ENCODE measurements at regions not wholly inside any gene's neighbourhood (a gene's known extent, or its start where the extent isn't known, plus 50 kb on each side); places are given as distances from the start of the nearest gene placed in this dataset.
"Not testable (repeated sequence)": the region's sequence is repeated elsewhere in the genome, so short reads cannot be mapped to it uniquely, and the experiment has no call there.

DNA sequence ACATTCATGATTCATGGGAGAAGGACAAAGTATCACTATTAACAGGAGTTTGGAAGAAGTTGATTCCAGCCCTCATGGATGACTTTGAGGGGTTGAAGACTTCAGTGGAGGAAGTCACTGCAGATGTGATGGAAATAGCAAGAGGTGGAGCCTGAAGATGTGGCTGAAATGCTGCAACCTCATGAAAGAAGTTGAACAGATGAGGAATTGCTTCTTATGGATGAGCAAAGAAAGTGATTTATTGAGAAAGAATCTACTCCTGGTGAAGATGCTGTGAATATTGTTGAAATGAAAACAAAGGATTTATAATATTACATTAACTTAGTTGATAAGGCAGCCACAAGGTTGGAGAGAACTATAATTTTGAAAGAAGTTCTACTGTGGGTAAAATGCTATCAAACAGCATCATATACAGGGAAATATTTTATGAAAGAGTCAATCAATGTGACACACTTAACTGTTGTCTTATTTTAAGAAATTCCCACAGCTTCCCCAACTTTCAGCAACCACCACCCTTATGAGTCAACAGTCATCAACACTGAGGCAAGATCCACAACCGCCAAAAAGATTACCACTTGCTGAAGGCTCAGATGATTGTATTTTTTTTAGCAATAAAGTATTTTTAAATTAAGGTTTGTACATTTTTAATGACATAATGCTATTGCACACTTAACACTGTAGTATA lies 302.6 kb downstream of the CBLL2 start:
- ATAC-seq = no peak
- no peak for DNase-seq
- H3K27ac Mint-ChIP-seq = no peak overlapping the region
- no peaks in the 10 kb centered on the region for H3K27me3 Mint-ChIP-seq (ENCODE audit: low read depth)
- H3K4me3 Mint-ChIP-seq = no peak overlapping the region
- H3K9me3 Mint-ChIP-seq (ENCODE audit: insufficient read depth) = no peaks in the 10 kb centered on the region
- no peaks in the 10 kb centered on the region for H3K36me3 Mint-ChIP-seq (ENCODE audit: low read depth)
- POLR2A ChIA-PET = no interaction called here
- no peaks in the 10 kb centered on the region for H3K4me1 Mint-ChIP-seq (ENCODE audit: low read depth)
- CTCF ChIA-PET = no interaction called here

DNA sequence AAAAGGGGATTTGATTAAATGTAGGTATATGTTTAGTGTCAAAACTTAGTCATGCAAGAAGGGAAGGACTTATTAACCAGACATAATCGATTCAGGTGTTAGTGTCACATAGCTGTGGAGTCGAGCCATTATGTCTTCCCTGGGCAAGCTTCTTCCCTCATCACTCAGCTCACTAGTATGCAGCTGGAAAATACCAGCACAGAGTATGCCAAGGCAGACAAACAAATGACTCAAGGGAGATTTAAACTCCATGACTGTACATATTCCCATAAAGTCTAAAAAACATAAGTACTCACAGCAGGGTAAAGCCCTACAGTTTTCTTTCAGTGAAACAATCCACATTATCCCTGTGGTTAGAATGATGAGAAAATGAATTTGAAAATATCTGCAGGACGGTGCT lies 304.5 kb downstream of the CBLL2 start:
- DNase-seq (no peak), ATAC-seq (no peak)
- no peaks in the 10 kb centered on the region for H3K36me3 Mint-ChIP-seq (ENCODE audit: low read depth)
- H3K4me1 Mint-ChIP-seq (ENCODE audit: low read depth) = no peaks in the 10 kb centered on the region
- CTCF ChIA-PET = no interaction called here
- no peaks in the 10 kb centered on the region for H3K9me3 Mint-ChIP-seq (ENCODE audit: insufficient read depth)
- POLR2A ChIA-PET = no interaction called here
- H3K4me3 Mint-ChIP-seq = no peak overlapping the region
- H3K27ac Mint-ChIP-seq = no peak overlapping the region
- H3K27me3 Mint-ChIP-seq (ENCODE audit: low read depth) = no peaks in the 10 kb centered on the region

DNA sequence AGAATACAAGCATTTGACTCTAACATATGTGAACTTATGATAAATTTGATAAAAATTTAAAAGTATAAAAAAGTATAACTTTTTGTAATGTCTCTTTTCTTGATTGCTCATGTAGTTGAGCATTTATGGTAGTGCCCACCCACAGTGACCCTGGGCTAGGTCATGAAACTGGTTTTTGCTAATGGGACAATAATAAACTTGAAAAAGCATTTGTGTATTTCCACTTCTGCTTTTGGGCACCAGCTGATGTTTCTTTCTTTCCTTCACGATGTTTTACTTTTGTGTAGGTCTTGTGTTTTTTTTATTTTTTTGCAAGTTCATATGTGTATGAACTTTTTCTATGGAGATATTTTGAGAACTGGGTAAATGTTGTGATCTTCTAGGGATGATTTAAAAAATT lies 313.1 kb downstream of the CBLL2 start:
- POLR2A ChIA-PET = no interaction called here
- no peaks in the 10 kb centered on the region for H3K9me3 Mint-ChIP-seq (ENCODE audit: insufficient read depth)
- no peaks in the 10 kb centered on the region for H3K27me3 Mint-ChIP-seq (ENCODE audit: low read depth)
- ATAC-seq (no peak), DNase-seq (no peak)
- no peak overlapping the region for H3K4me3 Mint-ChIP-seq
- H3K27ac Mint-ChIP-seq = no peak overlapping the region
- H3K4me1 Mint-ChIP-seq (ENCODE audit: low read depth) = no peaks in the 10 kb centered on the region
- CTCF ChIA-PET = no interaction called here
- H3K36me3 Mint-ChIP-seq (ENCODE audit: low read depth) = no peaks in the 10 kb centered on the region

DNA sequence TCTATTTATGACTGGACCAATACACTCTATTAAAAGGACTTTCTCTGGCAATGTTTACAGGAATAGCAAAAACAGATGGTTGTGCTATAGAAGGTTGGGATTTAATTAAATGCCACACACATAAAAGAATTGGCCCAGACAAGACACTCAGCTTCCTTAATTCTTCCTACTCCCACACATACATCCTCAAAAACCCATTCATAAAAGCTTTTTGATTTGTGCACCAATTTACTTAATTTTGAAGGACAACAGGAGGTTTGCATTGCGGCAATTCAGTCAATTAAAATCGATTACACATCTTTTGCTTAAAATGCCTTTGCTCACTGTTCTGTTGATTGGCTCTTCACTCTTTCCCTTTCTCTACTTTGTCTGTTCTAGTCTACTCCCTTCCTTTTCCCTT lies 317.1 kb downstream of the CBLL2 start:
- CTCF ChIA-PET = no interaction called here
- ATAC-seq (no peak), DNase-seq (no peak)
- no peak overlapping the region for H3K27ac Mint-ChIP-seq
- H3K27me3 Mint-ChIP-seq (ENCODE audit: low read depth) = no peaks in the 10 kb centered on the region
- no peaks in the 10 kb centered on the region for H3K9me3 Mint-ChIP-seq (ENCODE audit: insufficient read depth)
- H3K36me3 Mint-ChIP-seq (ENCODE audit: low read depth) = no peaks in the 10 kb centered on the region
- no peak overlapping the region for H3K4me3 Mint-ChIP-seq
- H3K4me1 Mint-ChIP-seq (ENCODE audit: low read depth) = no peaks in the 10 kb centered on the region
- POLR2A ChIA-PET = no interaction called here

DNA sequence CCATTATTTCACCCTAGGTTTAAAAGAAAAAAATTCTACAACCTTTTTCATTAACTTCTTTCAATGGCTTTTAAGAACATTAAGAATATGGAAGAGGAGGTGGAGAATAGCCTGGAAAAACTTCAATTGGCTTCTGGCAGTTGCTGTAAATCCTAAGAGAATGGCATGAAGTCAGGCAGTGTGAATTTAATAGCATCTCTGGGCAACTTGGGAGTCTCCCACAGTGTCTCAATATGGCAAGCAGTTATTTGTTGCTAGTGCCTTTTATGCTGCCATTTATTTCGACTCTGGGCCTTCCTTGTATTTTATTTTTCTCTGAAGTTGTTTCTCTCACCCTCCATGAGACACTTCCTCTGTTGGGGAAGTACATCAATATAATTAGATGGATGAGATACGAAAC lies 322.1 kb downstream of the CBLL2 start:
- no peak overlapping the region for H3K4me3 Mint-ChIP-seq
- ChIA-PET CTCF (no interaction called here), POLR2A (no interaction called here)
- H3K27me3 Mint-ChIP-seq (ENCODE audit: low read depth) = no peaks in the 10 kb centered on the region
- H3K9me3 Mint-ChIP-seq (ENCODE audit: insufficient read depth) = no peaks in the 10 kb centered on the region
- H3K36me3 Mint-ChIP-seq (ENCODE audit: low read depth) = no peaks in the 10 kb centered on the region
- H3K27ac Mint-ChIP-seq = no peak overlapping the region
- no peaks in the 10 kb centered on the region for H3K4me1 Mint-ChIP-seq (ENCODE audit: low read depth)
- ATAC-seq = no peak
- no peak for DNase-seq

DNA sequence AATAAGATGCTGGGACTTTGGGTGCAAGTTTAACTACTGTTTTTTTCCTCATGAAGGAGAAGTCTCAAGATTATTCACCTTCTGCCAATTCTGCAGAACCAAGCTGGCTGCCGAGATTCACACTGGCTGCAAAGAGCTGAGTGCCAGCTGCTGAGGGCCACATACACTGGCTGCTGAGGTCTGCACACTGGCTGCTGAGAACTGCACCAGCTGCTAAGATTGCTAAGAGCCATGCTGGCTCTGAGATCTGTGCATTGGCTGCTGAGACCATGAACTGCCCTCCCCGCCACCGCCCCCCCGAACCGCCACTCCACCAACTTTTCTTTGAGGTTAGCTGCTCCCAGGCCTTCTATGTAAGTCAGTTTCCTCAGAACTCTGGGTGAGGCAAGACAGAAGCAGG lies 330.3 kb downstream of the CBLL2 start:
- DNase-seq (no peak), ATAC-seq (no peak)
- no peak overlapping the region for H3K27ac Mint-ChIP-seq
- POLR2A ChIA-PET = no interaction called here
- CTCF ChIA-PET = no interaction called here
- no peak overlapping the region for H3K4me3 Mint-ChIP-seq
- H3K4me1 Mint-ChIP-seq (ENCODE audit: low read depth) = no peaks in the 10 kb centered on the region
- H3K9me3 Mint-ChIP-seq (ENCODE audit: insufficient read depth) = no peaks in the 10 kb centered on the region
- H3K27me3 Mint-ChIP-seq (ENCODE audit: low read depth) = no peaks in the 10 kb centered on the region
- no peaks in the 10 kb centered on the region for H3K36me3 Mint-ChIP-seq (ENCODE audit: low read depth)

DNA sequence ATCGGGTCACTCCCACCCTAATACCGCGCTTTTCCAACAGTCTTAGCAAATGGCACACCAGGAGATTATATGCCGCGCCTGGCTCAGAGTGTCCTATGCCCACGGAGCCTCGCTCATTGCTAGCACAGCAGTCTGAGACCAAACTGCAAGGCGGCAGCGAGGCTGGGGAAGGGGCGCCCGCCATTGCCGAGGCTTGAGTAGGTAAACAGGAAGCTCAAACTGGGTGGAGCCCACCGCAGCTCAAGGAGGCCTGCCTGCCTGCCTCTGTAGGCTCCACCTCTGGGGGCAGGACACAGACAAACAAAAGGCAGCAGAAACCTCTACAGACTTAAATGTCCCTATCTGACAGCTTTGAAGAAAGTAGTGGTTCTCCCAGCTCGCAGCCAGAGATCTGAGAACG lies 336.7 kb downstream of the CBLL2 start:
- POLR2A ChIA-PET = not testable (repeated sequence)

DNA sequence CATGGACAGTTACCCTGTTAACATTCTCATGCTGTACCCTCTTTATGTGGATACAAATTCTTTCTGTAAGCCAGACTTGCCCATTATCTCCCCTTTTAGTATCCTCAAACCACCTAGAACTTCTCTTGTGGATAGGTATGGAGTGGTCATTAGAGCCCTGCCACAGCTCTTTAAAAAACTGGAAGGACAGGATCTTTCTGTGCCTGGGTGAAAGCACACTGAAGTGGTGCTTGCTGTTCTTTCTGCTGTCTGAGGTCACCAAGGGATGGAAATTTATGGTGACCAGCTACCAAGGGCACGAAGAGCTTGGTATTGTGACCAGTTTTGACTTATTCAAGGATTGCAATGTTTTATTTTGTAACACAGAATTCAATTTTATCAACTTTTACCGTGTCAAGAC lies 344.2 kb downstream of the CBLL2 start:
- no peak overlapping the region for H3K4me3 Mint-ChIP-seq
- H3K27me3 Mint-ChIP-seq (ENCODE audit: low read depth) = no peaks in the 10 kb centered on the region
- ATAC-seq (no peak), DNase-seq (no peak)
- ChIA-PET POLR2A (no interaction called here), CTCF (no interaction called here)
- H3K4me1 Mint-ChIP-seq (ENCODE audit: low read depth) = no peaks in the 10 kb centered on the region
- no peaks in the 10 kb centered on the region for H3K36me3 Mint-ChIP-seq (ENCODE audit: low read depth)
- H3K27ac Mint-ChIP-seq = no peak overlapping the region
- H3K9me3 Mint-ChIP-seq (ENCODE audit: insufficient read depth) = no peaks in the 10 kb centered on the region

More for the DNA sequence above, 336.7 kb downstream of the CBLL2 start:
- CTCF ChIA-PET; H3K4me1 Mint-ChIP-seq (ENCODE audit: low read depth); H3K27ac Mint-ChIP-seq; DNase-seq; H3K9me3 Mint-ChIP-seq (ENCODE audit: insufficient read depth); H3K36me3 Mint-ChIP-seq (ENCODE audit: low read depth); H3K4me3 Mint-ChIP-seq; H3K27me3 Mint-ChIP-seq (ENCODE audit: low read depth); ATAC-seq: not testable (repeated sequence)

DNA sequence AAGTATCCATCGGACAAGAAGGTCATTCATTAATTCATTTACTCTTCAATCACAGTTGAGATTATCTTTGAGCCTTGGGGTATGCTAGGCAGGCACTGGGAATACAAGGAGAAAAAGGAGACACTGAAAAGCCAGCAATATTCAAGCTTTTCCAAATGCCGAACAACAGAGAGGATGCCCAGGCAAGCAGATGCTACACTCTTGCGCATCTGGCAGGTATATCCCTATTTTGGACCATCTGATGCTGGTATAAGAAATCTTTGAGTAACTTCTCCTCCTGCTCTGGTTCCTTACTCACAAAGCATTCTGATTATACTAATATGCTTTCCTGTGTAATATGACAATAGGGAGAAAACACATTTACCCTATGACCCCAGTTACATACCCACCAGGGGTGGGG lies 354.9 kb downstream of the CBLL2 start:
- ChIA-PET CTCF (no interaction called here), POLR2A (no interaction called here)
- Mint-ChIP-seq H3K4me3 (no peak overlapping the region), H3K36me3 (ENCODE audit: low read depth) (no peaks in the 10 kb centered on the region), H3K27me3 (ENCODE audit: low read depth) (no peaks in the 10 kb centered on the region), H3K9me3 (ENCODE audit: insufficient read depth) (no peaks in the 10 kb centered on the region), H3K27ac (no peak overlapping the region), H3K4me1 (ENCODE audit: low read depth) (no peaks in the 10 kb centered on the region)
- ATAC-seq = no peak
- DNase-seq = no peak

DNA sequence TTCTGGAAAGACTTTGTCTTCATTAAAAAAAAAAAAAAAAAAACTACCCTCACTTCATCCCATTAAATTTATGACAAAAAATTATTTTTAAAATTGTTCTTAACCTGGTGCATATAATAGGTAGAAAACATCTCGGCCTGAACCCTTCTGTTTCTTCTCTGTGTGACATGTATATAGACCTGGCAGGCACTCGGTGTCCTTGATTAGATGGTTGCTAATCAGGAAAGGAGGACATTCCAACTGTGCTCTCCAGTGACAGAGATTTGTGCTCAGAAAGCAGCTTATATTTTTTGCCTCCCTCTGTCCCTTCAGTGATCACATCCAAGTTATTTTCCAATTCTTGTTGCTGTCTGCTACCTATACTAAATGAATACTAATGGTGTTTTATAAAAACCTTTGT lies 355.6 kb downstream of the CBLL2 start:
- Mint-ChIP-seq H3K4me3 (no peak overlapping the region), H3K9me3 (ENCODE audit: insufficient read depth) (no peaks in the 10 kb centered on the region), H3K27me3 (ENCODE audit: low read depth) (no peaks in the 10 kb centered on the region), H3K27ac (no peak overlapping the region), H3K4me1 (ENCODE audit: low read depth) (no peaks in the 10 kb centered on the region), H3K36me3 (ENCODE audit: low read depth) (no peaks in the 10 kb centered on the region)
- DNase-seq (no peak), ATAC-seq (no peak)
- CTCF ChIA-PET = no interaction called here
- POLR2A ChIA-PET = no interaction called here

DNA sequence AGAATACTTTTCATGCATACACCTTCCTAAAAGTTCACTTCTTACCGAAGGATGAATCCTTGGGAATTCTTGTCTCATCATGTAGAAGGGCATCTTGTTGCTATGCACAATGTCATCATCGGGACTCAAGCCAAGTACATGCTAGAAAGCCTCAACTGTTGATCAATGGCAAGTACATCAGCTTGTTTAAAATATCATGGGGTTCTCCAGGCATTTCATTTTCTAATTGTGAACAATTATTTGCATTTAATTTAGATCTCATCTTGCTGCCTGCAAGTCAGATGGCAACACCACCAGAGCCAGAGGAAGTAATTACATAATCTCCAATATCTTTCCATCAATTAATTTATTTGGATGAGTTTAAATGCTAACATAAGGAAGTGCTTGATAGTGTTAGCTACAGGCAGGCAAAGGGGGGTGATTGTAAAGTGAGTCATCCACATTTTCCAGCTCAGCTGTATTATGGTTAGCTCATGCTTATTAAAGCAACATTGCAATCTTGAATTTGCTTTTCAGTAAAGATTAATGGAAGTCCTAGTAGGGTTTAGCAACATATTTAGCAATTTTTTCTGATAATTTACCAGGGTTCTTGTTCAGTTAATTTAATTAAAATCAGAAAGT lies 356.5 kb downstream of the CBLL2 start:
- POLR2A ChIA-PET = no interaction called here

DNA sequence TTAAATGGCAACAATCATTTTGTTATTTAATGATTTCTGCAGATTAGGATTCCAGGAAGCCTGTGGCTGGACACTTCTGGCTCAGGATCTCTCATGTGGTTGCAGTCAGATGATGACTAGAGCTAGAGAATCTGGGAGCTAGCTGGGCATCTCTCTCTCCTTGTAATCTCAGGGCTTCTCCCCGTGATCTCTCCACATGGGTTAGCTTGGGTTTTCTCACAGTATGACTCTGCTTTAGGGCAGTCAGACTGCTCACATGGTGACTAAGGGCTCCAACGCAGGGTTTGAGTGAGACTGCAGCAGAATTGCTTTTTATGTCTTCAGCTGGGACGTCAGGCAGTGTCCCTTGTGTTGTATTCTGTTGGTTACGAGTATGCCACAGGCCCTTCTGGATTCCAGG lies 361.4 kb downstream of the CBLL2 start:
- POLR2A ChIA-PET = no interaction called here
- ATAC-seq = no peak
- no peaks in the 10 kb centered on the region for H3K27me3 Mint-ChIP-seq (ENCODE audit: low read depth)

More for the DNA sequence above, 356.5 kb downstream of the CBLL2 start:
- no peak for DNase-seq
- Mint-ChIP-seq H3K27ac (no peak overlapping the region), H3K4me1 (ENCODE audit: low read depth) (no peaks in the 10 kb centered on the region), H3K9me3 (ENCODE audit: insufficient read depth) (no peaks in the 10 kb centered on the region), H3K27me3 (ENCODE audit: low read depth) (no peaks in the 10 kb centered on the region), H3K4me3 (no peak overlapping the region), H3K36me3 (ENCODE audit: low read depth) (no peaks in the 10 kb centered on the region)
- CTCF ChIA-PET = no interaction called here
- no peak for ATAC-seq

DNA sequence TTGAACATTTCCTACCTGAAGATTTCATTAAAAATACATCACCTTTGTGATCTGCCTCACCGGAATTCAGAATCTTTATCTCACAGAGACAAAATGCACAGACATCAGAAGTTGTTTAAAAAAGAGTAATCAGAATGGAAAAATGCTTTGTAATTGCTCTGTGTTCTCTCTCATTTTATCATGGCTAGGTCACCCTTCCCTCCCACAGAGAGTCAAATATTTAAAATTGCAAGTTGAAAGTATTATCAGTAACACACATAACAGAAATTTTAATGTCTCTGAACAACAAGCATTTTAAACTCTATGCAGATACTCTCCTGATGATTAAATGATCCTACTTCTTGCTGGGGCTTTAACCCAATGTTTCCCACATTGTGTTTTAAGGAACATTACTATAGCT lies 362.0 kb downstream of the CBLL2 start:
- no peak overlapping the region for H3K27ac Mint-ChIP-seq
- DNase-seq (no peak), ATAC-seq (no peak)
- no peaks in the 10 kb centered on the region for H3K27me3 Mint-ChIP-seq (ENCODE audit: low read depth)
- no peak overlapping the region for H3K4me3 Mint-ChIP-seq
- H3K9me3 Mint-ChIP-seq (ENCODE audit: insufficient read depth) = no peaks in the 10 kb centered on the region
- no peaks in the 10 kb centered on the region for H3K4me1 Mint-ChIP-seq (ENCODE audit: low read depth)
- no peaks in the 10 kb centered on the region for H3K36me3 Mint-ChIP-seq (ENCODE audit: low read depth)
- ChIA-PET CTCF (no interaction called here), POLR2A (no interaction called here)

More for the DNA sequence above, 361.4 kb downstream of the CBLL2 start:
- no peaks in the 10 kb centered on the region for H3K36me3 Mint-ChIP-seq (ENCODE audit: low read depth)
- H3K4me3 Mint-ChIP-seq = no peak overlapping the region
- no peaks in the 10 kb centered on the region for H3K9me3 Mint-ChIP-seq (ENCODE audit: insufficient read depth)
- CTCF ChIA-PET = no interaction called here
- no peak overlapping the region for H3K27ac Mint-ChIP-seq
- DNase-seq = no peak
- no peaks in the 10 kb centered on the region for H3K4me1 Mint-ChIP-seq (ENCODE audit: low read depth)

All from activated CD8-positive, alpha-beta T cell treated with anti-CD3 and anti-CD28 coated beads, Interleukin-2, amount 10 ng/mL, durations not matched to agents 7 days and 5 days (primary cell).